EL (cell line): ENCODE measurements at regions not wholly inside any gene's neighbourhood (a gene's known extent, or its start where the extent isn't known, plus 50 kb on each side); places are given as distances from the start of the nearest gene placed in this dataset.
A peak's percentile ranks its signal among the peaks of the same experiment; 100 is the strongest.

Source experiments
- DNase-seq: peaks from one replicate; pipeline ENCODE4 v3.0.0-alpha.2; 2016

DNA sequence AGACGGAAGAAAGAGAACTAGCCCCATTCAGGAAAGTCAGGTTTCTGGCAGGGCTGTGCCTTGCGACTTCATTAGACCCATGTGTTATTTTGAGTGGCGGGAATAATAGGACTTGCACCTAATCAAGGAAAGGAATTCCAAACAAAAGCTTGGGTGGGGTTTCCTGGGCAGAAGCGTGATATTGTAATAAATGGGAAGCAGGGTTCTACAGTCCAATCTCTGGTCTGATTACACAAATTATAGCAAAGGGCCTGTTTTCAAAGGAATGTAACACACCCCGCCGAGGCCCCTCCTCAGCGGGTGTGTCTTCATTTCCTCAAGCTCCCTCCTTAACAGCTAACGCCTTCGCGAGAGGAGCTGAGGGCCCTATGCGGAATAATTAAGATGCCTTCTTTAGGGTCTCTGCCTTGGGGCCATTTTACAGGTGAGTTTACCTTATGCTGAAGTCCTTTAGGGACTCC lies 396.0 kb upstream of the C2CD4B start:
- DNase-seq, result no peak

DNA sequence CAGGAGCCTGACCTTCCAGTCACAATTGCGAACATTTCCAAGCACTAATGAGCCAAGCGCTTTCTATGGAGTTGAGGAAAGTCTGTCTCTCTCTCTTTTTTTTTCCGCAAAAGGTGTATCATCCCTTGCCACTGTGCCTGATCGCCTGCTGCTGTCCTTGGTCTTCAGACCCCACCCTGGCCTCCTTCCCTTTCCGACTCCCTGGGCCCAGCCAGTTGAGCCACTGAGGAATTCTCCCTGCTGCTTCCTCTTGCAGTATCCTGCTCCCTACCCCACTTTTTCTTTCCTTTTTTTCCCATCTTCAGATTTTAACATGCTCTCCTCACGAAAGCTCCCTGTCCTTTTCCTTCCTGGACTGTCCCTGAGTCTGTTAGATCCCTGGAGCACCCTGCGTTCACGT lies 396.5 kb upstream of the C2CD4B start:
- no peak for DNase-seq

DNA sequence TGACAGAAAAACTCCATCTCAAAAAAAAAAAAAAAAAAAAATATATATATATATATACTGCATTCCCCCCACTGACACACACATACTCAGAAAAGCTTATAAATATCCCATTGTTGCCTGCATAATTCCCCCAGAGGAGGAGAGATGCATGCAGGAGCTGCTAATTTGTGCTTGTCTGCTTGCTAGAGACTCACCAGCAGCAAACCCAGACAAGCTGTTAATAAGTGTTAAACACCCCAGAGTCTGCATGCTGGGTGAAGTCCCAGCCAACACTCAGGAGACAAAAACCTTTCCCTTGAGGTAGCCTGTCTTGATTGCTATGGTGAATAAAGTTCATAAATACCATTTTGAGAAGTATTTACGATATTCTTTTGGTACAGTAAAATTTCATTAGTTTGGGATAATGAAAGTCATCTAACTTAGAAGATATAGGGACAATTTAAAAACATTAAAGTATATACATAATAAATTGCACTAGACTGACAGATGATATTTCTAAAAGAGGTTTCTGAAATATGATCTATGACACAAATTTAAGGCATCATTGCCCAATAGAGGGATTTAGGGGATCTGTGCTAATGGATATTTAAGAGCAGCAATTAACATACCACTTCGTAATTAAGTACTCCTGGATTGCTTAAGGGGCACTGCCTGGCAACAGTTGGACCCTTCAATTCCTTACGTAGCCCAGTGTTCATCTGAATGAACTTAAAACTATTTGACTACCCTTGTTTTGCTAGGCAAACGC lies 400.0 kb upstream of the C2CD4B start:
- no peak for DNase-seq

DNA sequence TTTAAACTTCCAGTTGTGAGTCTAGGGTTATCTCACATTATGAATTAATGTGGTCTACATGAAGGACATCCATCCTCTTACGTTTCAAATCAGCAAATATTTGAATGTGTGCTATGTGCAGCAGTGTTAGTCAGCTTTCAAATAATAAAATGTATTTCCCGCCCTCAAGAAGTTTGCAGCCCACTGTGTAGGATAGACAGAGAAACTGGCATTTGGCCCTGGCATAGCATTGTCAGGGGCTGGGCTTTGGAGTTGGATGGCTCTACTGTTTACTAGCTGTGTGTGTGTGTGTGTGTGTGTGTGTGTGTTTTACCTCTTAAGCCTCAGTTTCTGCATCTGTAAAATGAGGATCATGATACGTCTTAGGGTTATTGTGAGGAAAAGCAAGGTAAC lies 400.5 kb upstream of the C2CD4B start:
- no peak for DNase-seq

DNA sequence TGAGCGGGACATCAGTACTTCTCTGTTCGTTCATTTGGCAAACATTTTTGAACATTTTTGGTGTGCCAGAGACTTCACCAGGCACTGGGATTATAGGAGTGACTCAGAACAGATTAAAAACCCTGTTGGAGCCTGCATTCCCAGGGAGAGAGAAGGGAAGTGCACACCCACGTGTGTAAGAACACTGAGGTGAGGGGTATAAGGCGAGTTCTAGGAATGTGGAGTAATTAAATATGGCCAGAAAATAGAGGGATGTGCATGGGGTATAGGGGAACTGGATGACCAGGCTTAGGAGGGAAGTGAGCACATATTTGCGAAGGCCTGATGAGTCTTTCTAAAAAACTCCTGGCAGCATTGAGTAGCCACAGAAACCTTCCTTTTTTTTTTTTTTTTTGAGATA lies 401.2 kb upstream of the C2CD4B start:
- DNase-seq, result no peak

DNA sequence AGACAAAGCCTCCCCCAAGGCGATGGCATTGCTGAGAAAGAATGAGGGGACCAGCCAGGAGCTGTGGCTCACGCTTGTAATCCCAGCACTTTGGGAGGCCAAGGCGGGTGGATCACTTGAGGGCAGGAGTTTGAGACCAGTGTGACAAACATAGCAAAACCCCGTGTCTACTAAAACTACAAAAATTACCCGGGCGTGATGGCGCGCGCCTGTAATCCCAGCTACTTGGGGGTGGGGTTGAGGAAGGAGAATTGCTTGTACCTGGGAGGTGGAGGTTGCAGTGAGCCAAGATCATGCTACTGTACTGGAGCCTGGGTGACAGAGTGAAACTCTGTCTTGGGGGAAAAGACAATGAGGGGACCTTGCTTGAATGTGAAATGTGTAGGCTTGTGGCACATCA lies 402.4 kb upstream of the C2CD4B start:
- no peak for DNase-seq

DNA sequence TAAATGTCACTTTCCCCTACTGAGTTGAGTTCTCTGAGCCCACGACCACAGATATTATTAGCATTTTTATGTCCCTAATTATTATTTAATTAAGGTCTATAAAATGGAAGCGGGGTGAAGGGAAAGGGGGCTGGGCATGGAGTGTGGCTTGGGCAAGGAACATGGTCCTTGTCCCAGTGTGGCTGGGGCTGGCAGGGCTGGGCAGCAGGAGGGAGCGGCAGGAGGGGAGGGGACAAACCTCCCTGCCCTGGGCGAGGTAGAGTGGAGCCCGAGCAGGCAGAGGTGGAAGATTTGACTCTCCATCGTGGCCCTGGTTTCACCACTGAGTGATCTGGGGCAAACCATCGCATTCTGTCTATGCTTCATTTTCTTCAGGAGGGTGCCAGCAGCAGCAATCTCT lies 402.9 kb upstream of the C2CD4B start:
- DNase-seq, result no peak

DNA sequence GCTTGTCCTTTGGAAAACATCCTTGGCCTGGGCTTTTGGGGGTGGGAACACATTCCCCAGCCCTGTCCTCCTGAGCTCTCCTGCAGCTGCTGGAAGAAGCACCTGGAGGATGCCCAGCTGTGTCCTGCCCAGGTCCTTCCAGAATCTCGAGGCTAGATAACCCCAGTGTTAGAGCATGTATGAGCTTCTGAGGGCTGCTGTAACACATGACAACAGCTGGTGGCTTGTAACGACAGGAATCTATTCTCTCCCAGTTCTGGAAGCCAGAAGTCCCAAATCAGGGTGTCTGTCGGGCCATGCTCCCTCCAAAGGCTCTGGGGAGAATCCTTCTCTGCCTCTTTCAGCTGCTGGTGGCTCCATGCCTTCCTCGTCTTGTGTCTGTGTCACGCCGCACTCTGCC lies 403.6 kb upstream of the C2CD4B start:
- DNase-seq, result no peak

DNA sequence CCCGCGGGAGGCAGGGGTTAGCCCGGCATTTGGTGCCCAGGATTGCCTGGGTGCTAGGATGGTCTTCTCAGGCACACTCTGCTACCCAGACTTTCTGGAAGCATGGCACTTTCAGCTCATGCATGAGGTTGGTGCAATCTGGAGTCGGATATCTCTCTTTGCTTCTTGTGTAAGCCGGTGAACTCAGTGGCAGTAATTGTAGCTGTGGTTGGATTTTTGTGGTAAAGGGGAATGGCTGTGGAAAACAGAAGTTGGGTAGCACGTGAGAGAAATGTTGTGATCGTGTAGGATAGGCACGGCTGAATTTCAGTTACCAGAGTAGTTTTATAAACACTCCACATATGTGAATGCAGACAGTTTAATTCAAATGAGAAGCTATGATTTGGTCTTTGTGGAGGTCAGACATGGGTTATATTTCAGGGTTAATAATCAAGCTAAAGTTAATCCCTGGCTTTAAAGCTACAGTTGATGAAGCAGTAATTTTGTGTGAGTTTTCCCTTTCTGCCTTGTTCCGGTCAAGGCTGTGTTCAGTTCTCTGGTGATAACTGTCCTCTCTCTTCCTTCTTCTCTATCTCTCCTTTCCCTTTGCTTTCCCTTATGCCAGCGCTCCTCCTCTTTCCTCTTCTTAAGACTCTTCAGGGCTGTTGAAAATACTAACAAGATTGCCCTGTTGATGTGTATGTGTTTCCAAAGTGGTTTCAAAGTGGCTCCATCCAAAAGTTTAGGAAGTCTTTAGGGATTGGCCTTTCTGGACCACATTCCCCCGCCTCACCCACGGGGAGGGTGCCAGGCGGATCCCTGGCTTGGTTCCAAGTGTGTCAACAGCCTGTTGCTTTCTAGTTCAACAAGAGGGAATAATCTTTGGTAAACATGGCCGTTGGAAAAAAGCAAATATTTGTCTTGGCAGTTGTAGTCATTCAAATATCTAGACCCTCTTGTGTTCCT lies 404.6 kb upstream of the C2CD4B start:
- DNase-seq, result peak; percentile 81

DNA sequence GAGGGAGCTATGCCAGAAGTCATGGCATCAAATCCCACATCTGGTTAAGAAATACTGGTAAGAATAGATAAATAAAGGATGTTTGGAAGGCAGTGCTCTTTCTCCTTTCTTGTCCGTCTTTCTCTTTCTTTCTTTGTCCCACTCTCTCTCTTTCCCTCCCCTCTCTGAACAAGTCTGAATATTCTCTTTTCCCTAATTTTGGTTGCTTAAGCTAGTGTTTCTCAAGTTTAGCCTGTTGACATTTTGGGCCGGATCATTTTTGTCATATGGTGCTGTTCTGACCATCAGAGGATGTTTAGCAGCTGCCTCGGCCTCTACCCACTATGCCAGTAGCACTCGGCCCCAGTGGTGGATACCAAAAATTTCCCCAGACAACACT lies 405.3 kb upstream of the C2CD4B start:
- DNase-seq, result no peak

DNA sequence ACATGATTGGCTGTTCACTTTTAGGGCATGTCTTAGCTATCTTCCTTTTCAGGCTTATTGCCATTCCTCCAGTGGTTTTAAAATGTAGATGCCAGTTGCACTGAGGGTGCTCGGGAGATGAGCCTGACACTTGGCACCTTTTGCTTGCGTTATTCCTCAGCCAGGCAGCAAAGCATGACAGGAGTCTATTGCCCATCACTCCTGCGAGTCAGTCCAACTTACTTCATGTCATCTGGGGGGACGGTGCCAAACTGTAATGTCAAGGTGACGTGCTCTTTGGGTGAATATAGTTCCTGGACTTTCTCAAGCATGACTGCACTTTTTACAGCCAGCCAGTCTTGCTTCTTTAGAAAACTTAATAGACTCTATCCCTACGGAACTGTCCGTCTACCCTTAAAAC lies 406.0 kb upstream of the C2CD4B start:
- no peak for DNase-seq

DNA sequence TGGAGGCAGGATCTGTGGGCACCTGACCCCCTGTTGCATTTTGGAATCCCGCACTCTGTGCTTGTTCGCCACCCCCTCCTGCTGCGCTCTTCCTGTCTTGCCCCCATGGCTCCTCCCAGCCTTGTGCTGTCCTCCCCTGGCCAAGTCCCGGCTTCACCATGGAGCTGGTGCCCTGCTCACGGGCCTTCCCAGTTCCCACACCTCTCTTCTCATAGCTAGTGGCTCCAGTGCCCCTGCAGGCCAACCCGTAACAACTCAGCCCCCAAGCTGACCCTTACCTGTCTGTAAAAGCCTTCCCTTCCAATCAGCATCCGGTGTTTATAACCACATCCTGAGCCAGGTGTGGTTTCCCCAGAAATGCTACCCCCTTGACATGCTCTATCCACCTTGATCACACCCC lies 407.7 kb upstream of the C2CD4B start:
- DNase-seq, result no peak

DNA sequence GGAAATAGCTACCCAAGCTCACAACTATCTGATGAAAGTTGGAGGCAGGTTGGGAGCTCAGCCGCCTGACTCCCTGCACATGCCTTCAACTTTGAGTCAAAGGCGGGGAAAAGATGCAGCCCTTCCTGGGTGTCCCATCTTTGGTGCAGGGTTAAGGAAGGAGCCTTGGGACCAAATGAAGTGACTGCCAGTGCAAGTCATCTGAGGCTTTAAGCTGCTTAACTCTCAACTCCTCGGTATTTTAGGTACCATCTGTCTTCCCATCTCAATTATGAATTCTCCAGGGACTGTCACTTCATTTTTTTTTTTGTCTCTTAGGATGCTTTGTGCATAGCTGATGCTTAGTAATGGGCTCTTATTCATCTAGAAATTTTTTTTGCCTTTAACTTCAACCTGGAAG lies 408.8 kb upstream of the C2CD4B start:
- DNase-seq, result no peak

DNA sequence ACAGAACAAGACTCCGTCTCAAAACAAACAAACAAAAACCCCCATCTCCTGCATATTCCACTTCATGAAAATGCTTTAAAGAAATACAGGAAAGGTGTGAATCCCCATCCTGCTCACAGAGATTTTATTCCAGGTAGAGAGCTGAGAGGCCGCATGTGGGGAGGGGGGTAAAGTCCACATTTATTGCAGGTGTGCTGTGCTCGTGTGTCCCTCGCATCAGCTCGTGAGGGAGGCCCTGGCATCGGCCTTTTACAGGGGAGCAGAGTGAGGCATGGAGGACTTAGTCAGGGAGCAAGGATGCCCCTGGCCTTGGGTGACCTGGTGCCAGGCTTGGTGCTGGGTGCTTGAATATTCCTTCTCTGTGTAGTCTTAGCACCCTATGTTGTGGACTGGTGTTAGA lies 413.5 kb upstream of the C2CD4B start:
- DNase-seq, result no peak

DNA sequence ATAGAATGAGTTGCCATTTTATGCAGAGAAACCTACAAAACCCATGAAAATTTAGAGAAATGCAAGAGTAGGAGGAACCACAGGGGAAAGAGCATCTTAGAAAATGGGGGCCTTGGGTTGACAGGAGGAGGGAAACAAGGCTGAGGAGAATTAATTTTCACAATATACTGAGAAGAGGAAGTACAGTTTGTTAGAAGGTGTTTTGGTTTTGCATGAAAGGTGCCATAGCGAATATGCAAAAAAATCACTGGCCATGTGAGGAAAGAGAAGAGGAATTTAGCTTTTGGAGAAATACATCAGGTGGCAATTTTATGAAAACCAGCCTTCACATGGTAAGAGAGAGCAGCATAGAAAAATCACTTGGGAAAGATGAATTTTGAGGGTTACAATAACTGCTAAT lies 413.9 kb upstream of the C2CD4B start:
- no peak for DNase-seq

DNA sequence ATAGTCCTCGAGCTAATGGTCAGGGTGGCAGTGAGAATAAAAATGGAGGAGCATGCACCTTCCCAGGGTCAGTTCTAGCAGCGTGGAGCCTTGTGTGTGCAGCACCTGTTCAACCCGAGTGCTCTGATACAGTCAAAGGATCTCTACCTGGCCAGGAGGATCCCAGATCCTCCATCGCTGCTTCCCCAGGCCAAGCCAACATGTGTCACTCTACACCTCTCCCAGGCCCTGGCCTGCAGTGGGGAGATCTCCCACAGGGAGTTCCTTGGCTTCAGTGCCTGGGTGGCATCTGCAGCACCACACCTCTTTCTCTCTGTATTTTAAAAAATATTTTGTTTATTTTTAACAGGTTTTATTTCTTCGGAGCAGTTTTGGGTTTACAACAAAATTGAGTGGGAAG lies 414.8 kb upstream of the C2CD4B start:
- DNase-seq, result no peak

DNA sequence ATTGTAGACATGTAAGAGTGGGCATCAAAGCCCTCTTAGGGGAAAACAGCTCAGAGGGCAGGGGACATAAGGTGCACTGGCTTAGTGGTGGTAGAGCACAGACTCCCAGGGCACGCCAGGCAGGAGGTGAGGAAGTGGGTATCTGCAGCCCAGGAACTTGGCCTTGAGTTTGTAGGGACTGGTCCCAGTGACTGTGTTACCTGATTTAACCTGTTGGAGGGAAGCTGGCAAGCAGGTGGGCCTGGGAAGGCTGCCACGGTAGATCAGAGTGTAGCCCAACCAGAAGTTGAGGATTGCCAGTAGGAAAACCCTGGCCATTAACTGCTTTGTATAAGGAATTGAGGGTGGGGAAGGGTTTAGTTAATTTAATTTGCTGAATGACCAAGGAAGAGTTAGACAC lies 417.5 kb upstream of the C2CD4B start:
- no peak for DNase-seq

DNA sequence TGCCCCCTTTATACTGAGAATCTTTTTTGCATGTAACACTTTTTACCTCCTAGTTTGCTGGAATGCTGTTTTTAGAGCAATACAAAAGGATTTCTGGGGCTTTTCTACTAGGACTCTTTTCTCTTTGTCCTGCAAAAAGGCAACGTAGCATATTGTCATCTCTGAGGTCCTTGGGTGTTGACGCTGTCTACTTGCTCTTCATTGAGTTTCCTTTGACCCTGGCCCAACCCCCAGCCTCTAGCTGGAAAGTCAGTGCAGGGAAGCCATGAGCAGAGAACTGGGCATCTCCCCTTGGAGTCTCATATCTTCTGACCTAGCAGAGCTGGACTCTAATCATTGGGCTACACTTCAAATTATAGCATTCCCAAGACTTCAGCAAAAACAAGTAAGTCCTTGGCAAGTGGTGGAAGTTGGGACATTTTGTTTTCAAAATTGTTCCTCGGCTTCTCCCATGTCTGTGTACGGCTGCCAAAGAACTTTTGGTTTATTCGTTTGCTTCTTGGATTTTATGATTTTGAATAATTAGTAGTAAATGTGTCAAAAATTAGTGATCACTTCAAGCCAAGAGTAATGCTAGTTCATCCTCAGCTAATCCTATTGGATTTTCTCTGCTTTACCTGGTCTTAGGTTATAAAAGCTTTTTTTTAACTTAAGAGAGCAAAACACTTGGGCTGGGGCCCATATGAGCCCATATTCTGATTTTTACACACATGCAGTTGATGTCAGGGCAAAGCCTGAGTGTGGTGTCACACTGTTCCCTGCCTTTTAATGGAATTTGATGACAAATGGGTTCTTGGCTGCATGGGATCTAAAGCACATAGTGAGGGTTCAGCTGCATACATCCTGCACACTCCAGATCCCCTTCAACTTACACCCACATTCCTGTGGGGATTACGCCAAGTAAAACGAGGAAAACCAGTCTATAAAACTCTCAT lies 419.5 kb upstream of the C2CD4B start:
- DNase-seq, result no peak

DNA sequence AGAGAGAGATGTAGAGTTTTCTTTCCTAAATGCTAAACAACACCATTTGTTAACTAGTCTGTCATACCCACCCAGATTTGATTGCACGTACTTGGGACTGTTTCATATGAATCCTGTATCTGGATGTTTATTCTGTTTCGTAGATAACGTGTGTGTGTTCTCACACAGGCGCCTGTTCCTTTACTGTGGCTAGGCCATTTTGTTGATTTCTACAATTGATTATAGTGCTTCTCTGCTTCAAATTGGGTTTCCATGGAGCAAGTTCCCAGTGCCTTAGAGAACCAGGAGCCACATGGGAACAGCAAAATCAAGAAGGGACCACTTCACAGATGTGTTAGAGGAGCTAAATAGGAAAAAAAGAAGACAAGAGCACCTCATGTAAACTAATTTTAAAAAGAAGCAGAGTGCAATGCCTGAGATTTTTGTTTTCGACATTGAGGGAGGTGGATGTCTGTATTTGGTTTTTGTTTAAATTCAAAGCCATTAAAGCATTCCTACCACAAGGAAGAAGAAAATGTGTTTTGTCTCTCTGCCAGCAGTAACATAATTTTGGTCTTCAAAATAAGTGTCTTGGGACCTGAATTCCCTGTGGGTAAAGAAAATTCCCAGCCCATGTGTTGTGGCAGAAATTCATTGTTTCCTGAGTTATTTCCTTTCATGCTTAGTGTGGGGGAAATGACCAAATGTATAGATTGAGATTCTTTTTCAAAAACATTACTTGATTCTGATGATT lies 424.0 kb upstream of the C2CD4B start:
- DNase-seq, result peak; percentile 51

DNA sequence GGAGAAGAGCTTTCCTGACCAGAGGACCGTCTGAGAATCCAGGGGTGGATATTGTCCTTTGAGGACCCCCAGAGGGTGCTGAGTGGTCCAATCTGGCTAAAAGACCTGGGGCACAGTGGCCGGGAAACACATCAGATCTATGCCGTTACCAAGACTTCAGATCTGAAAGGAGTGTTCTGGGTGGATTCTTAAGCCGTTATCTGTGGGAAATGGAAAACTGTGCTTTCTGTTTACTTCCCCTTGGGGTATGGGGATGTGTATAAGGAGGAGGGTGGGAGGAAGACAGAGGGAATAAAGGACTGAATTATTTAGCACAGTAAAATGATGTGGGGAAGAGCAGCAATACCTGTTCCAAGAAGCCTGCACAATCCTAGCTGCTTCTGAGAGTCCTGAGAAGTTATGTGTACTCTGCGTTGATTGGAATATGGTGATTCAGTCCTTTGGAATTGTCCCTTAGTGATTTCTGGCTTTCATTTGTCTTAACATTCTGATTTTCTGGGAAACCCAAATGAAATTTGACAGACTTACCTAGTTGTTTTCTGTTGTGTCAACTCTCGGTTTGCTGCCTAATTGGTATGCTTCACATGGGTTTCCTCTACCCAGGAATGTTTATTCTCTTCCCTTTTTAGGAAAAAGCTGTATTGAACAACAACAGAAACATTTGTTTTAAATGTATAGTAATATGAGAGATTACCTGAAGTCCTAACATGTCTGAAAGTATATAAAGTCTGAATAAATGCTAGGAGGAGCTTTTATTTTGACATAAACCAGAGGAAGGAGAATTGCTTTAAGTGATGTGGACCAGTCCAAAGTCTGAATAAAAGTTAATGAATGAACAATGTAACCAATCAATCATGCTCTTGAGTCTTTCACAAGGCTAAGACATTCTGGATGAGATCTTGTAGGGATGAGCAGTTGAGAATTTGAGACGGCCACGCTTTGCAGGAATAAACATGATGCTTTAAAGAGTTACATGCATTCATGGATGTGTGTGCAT lies 427.1 kb upstream of the C2CD4B start:
- peak; percentile 23 for DNase-seq

DNA sequence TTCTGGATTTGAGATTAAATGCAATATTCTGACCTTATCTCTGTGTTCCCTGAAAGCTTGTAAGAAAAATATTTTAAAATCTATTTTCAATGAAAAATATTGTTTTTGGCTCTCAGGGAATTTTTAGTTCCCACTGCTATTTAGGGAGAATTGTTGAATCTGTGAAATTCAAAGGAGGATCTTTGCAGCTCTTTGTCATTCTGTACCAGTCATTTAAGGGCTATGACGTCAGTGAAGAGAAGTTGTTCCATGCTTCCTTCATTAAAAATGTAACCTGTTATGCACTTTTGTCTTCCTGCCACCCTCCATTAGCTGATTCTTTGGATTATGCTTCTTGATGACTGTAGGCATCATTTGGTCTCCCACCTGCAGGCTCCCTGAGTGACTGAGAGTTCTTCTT lies 427.8 kb upstream of the C2CD4B start:
- DNase-seq, result no peak
